MM.1S (cell line): ENCODE measurements at regions not wholly inside any gene's neighbourhood (a gene's known extent, or its start where the extent isn't known, plus 50 kb on each side); places are given as distances from the start of the nearest gene placed in this dataset.

Source experiments
- DNase-seq: peaks from one replicate; pipeline ENCODE4 v3.0.0-alpha.2; 2015
- H2AFZ ChIP-seq: fragments of 300-600 bp; sonication (generic); 2 replicates; pipeline ENCODE4 v1.6.0; 2016; ENCODE audit warnings: antibody characterized with exemption, low read length
- H3F3A ChIP-seq: fragments of 300-600 bp; sonication (generic); 2 replicates; pipeline ENCODE4 v1.6.1; 2016; ENCODE audit warnings: mild to moderate bottlenecking, antibody characterized with exemption, low read length, moderate library complexity, mixed read lengths; ENCODE audit not compliant: insufficient read depth
- H3K27ac ChIP-seq: fragments of 300-600 bp; sonication (generic); 2 replicates; pipeline ENCODE4 v1.5.1; 2016; ENCODE audit warnings: mild to moderate bottlenecking, low read length
- H3K27me3 ChIP-seq: fragments of 300-600 bp; sonication (generic); replicated peaks from 2 replicates; pipeline ENCODE4 v1.6.0; 2016; ENCODE audit warnings: low read length; ENCODE audit not compliant: insufficient read depth
- H3K36me3 ChIP-seq: fragments of 300-600 bp; sonication (generic); replicated peaks from 2 replicates; pipeline ENCODE4 v1.6.1; 2016; ENCODE audit warnings: mild to moderate bottlenecking, low read length, mixed read lengths; ENCODE audit not compliant: insufficient read depth
- H3K4me1 ChIP-seq: fragments of 300-600 bp; sonication (generic); 2 replicates; pipeline ENCODE4 v1.6.1; 2016; ENCODE audit warnings: low read length, mixed read lengths
- H3K4me2 ChIP-seq: fragments of 300-600 bp; sonication (generic); 2 replicates; pipeline ENCODE4 v1.6.0; 2016; ENCODE audit warnings: low read depth, low read length
- H3K4me3 ChIP-seq: fragments of 300-600 bp; sonication (generic); 2 replicates; pipeline ENCODE4 v1.5.1; 2016; ENCODE audit warnings: low read length, mixed read lengths
- H3K79me2 ChIP-seq: fragments of 300-600 bp; sonication (generic); 2 replicates; pipeline ENCODE4 v1.6.1; 2016; ENCODE audit warnings: mixed run types, low read length, mixed read lengths
- H3K9ac ChIP-seq: fragments of 300-600 bp; sonication (generic); 2 replicates; pipeline ENCODE4 v1.6.1; 2016; ENCODE audit warnings: low read length, mixed read lengths
- H3K9me2 ChIP-seq: fragments of 300-600 bp; sonication (generic); replicated peaks from 2 replicates; pipeline ENCODE4 v1.6.1; 2016; ENCODE audit warnings: mild to moderate bottlenecking, low read length, mixed read lengths; ENCODE audit not compliant: insufficient read depth
- H3K9me3 ChIP-seq: fragments of 300-600 bp; sonication (generic); replicated peaks from 2 replicates; pipeline ENCODE4 v1.6.1; 2016; ENCODE audit warnings: mild to moderate bottlenecking, low read length, mixed read lengths; ENCODE audit not compliant: insufficient read depth
- H4K20me1 ChIP-seq: fragments of 300-600 bp; sonication (generic); 2 replicates; pipeline ENCODE4 v1.6.1; 2016; ENCODE audit warnings: mild to moderate bottlenecking, low read length, moderate library complexity, mixed read lengths; ENCODE audit not compliant: insufficient read depth
- CTCF ChIP-seq: fragments of 300-600 bp; sonication (generic); IDR thresholded peaks from 2 replicates; pipeline ENCODE4 v1.5.1; 2016; ENCODE audit warnings: antibody characterized with exemption, low read length, mixed read lengths
- EZH2 ChIP-seq: fragments of 300-600 bp; sonication (generic); optimal IDR thresholded peaks from 2 replicates; pipeline ENCODE3; 2017; ENCODE audit warnings: low read depth, mild to moderate bottlenecking, antibody characterized with exemption, low read length, mixed read lengths
- EZH2phosphoT487 ChIP-seq: fragments of 300-600 bp; sonication (generic); IDR thresholded peaks from 2 replicates; pipeline ENCODE4 v1.6.1; 2018; ENCODE audit warnings: antibody characterized with exemption, low read length

GRCh38 chr2:150154308-150154797 is 333.1 kb downstream of the RND3 start:
- Histone ChIP-seq H3K4me2 (no peak overlapping the region), H3K36me3 (no peaks in the 10 kb centered on the region), H3K9me2 (no peaks in the 10 kb centered on the region), H3K9ac (no peak overlapping the region), H3F3A (no peaks in the 10 kb centered on the region), H4K20me1 (no peaks in the 10 kb centered on the region), H3K4me3 (no peak overlapping the region), H3K9me3 (no peaks in the 10 kb centered on the region), H2AFZ (no peak overlapping the region), H3K27ac (no peak overlapping the region), H3K27me3 (no peaks in the 10 kb centered on the region), H3K4me1 (no peaks in the 10 kb centered on the region), H3K79me2 (no peaks in the 10 kb centered on the region)
- DNase-seq = no peak
- TF ChIP-seq EZH2 (no peak), CTCF (no peak), EZH2phosphoT487 (no peak)

DNA sequence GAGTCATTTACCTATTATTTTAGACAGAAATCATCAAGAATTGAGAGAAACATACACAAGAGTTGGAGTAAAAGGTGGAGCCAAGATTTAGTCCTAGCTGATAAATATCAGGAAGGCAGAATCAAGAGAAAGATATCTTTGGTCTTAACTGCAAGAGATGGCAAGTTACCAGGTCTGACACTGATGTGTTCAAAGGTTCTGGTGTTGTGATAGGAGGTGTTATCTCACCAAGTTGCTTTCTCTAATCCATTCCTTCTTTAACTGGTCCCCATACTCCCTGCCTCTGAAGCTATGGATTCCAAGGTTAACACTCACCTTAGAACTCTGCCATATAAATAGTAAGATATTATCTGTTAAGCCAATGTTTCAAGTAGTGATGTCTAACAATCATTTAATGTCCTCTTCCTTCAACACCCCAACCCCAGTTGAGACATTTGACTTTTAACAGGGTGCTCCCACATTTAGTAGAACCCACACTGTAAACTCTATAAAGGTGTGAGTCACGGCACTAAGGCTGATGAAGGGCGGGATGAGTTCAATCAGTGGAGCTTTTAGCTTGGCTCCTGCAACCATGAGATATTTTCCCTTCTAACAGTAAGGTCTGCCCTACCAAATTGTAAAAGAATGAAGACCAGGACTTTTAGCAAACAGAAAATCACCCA is 333.7 kb downstream of the RND3 start:
- TF ChIP-seq EZH2 (no peak), CTCF (no peak), EZH2phosphoT487 (no peak)
- H3K79me2 ChIP-seq = no peaks in the 10 kb centered on the region
- no peaks in the 10 kb centered on the region for H3K4me1 ChIP-seq
- no peaks in the 10 kb centered on the region for H3K27me3 ChIP-seq
- H3K36me3 ChIP-seq = no peaks in the 10 kb centered on the region
- no peak overlapping the region for H3K4me2 ChIP-seq
- DNase-seq = no peak
- no peaks in the 10 kb centered on the region for H3K9me2 ChIP-seq
- H4K20me1 ChIP-seq = no peaks in the 10 kb centered on the region
- no peak overlapping the region for H3K27ac ChIP-seq
- H3K9ac ChIP-seq = no peak overlapping the region
- H2AFZ ChIP-seq = no peak overlapping the region
- H3F3A ChIP-seq = no peaks in the 10 kb centered on the region
- no peaks in the 10 kb centered on the region for H3K9me3 ChIP-seq
- no peak overlapping the region for H3K4me3 ChIP-seq

DNA sequence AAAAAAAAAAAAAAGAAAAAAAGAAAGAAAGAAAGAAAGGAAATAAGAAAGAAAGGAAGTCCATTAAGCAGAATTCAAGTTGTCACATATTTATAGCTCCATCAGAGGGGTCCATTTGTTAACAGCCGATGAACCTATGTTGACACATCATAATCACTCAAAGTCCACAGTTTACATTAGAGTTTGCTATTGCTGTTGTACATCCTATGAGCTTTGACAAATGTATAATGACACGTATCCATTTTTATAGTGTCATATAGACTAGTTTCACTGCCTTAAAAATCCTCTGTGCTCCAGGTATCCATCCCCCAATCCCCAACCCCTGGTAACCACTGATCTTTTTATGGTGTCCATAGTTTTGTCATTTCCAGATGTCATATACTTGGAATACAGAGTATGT is 335.2 kb downstream of the RND3 start:
- no peaks in the 10 kb centered on the region for H3K9me2 ChIP-seq
- H3K4me3 ChIP-seq = no peak overlapping the region
- DNase-seq = no peak
- no peaks in the 10 kb centered on the region for H3K27me3 ChIP-seq
- TF ChIP-seq EZH2 (no peak), CTCF (no peak), EZH2phosphoT487 (no peak)
- no peaks in the 10 kb centered on the region for H3K79me2 ChIP-seq
- H3K27ac ChIP-seq = no peak overlapping the region
- H3K9ac ChIP-seq = no peak overlapping the region
- no peaks in the 10 kb centered on the region for H4K20me1 ChIP-seq
- no peaks in the 10 kb centered on the region for H3F3A ChIP-seq
- H2AFZ ChIP-seq = no peak overlapping the region
- no peak overlapping the region for H3K4me2 ChIP-seq
- H3K9me3 ChIP-seq = no peaks in the 10 kb centered on the region
- no peaks in the 10 kb centered on the region for H3K36me3 ChIP-seq
- H3K4me1 ChIP-seq = no peaks in the 10 kb centered on the region
